Effector memory CD8-positive, alpha-beta T cell (primary cell): ENCODE measurements at regions not wholly inside any gene's neighbourhood (a gene's known extent, or its start where the extent isn't known, plus 50 kb on each side); places are given as distances from the start of the nearest gene placed in this dataset.

Experiments
- ATAC-seq: fragments of 150-1000 bp; cut with Tn5 transposase; replicated peaks from 2 replicates; pipeline ENCODE4 v1.10.0; 2021; ENCODE audit warnings: mild to moderate bottlenecking, moderate library complexity
- DNase-seq, 3 experiments: peaks; one replicate each; pipeline ENCODE4 v3.0.0; 2021
- H3K27ac Mint-ChIP-seq, 2 donors: one replicate each; pipeline ENCODE4 v1.8.0; 2022; ENCODE audit warnings: mild to moderate bottlenecking in 2 of 2, mixed read lengths in 2 of 2, moderate library complexity in 2 of 2
- H3K27me3 Mint-ChIP-seq, 2 donors: one replicate each; pipeline ENCODE4 v1.8.0; 2022; ENCODE audit warnings: mixed read lengths in 2 of 2
- H3K36me3 Mint-ChIP-seq: one replicate; pipeline ENCODE4 v1.8.0; 2022; ENCODE audit warnings: mild to moderate bottlenecking, moderate library complexity, mixed read lengths; ENCODE audit not compliant: insufficient read depth
- H3K4me1 Mint-ChIP-seq, 2 donors: one replicate each; pipeline ENCODE4 v1.8.0; 2022; ENCODE audit warnings: low read depth in 2 of 2, mixed read lengths in 2 of 2
- H3K4me3 Mint-ChIP-seq, 2 donors: one replicate each; pipeline ENCODE4 v1.8.0; 2022; ENCODE audit warnings: mild to moderate bottlenecking in 2 of 2, mixed read lengths in 2 of 2, moderate library complexity in 2 of 2
- H3K9me3 Mint-ChIP-seq, 2 donors: one replicate each; pipeline ENCODE4 v1.8.0; 2022; ENCODE audit warnings: mixed read lengths in 2 of 2

- H3K27ac Mint-ChIP-seq, result no peak overlapping the region
- H3K9me3 Mint-ChIP-seq, result no peaks in the 10 kb centered on the region
- DNase-seq (no peak), ATAC-seq (no peak)
- peaks cover 3% of the 10 kb centered on the region for H3K36me3 Mint-ChIP-seq
- H3K4me3 Mint-ChIP-seq, result no peak overlapping the region
- no peaks in the 10 kb centered on the region for H3K27me3 Mint-ChIP-seq
- peaks cover 17 to 27% of the 10 kb centered on the region in 2 donors for H3K4me1 Mint-ChIP-seq
Observed at GRCh38 chr12:75974323-75975187, 57.0 kb downstream of the PHLDA1 start.

GRCh38 chr12:75971253-75971652 lies 60.3 kb downstream of the PHLDA1 start:
- peaks cover 1 to 4% of the 10 kb centered on the region in 2 donors for H3K4me1 Mint-ChIP-seq
- H3K9me3 Mint-ChIP-seq, result no peaks in the 10 kb centered on the region
- DNase-seq, result no peak
- H3K4me3 Mint-ChIP-seq, result no peak overlapping the region
- no peak overlapping the region for H3K27ac Mint-ChIP-seq
- no peaks in the 10 kb centered on the region for H3K36me3 Mint-ChIP-seq
- no peak for ATAC-seq
- no peaks in the 10 kb centered on the region for H3K27me3 Mint-ChIP-seq

DNA sequence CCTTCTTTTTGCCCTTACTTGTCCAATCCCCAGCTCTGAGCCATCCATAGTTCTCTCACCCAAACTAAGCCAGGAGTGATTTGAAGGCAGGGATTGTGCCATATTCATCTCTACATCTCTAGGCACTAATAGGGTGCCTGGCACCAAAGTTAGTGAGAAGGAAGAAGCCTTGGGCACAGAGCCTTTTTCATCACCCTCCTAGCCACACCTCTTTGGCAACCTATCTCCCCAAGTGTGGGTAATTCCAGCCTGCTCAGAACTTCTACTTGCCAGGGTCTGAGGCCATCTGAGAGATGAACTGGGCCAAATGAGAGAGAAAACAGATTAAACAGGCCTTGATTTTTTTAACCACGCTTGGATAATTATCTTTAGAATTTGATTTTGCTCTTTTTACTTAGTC lies 61.3 kb downstream of the PHLDA1 start:
- Mint-ChIP-seq H3K4me1 (peaks cover 1 to 4% of the 10 kb centered on the region in 2 donors), H3K27me3 (no peaks in the 10 kb centered on the region), H3K9me3 (no peaks in the 10 kb centered on the region), H3K27ac (peak overlapping the region in 1 of 2 donors; percentile 60), H3K4me3 (no peak overlapping the region), H3K36me3 (no peaks in the 10 kb centered on the region)
- DNase-seq (no peak), ATAC-seq (no peak)

DNA sequence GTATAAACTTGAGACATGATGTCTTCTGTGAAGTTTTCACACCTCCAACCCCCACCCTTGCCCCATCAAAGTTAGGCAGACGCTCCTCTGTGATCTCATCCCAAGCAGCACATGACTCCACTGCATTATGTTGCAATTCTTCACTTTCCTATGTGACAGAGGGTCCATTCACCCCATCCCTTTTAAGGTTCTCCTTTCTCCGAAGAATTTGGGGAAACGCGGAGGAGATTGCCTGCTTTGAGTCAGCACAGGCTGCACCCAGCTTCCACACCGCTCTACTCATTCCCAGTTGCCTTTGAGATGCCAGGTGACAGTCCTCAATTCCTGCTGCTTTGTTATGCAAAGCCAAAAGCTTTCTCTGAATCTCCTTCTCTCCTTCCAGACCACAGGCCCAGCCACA lies 61.8 kb downstream of the PHLDA1 start:
- no peak for ATAC-seq
- peaks cover 1 to 4% of the 10 kb centered on the region in 2 donors for H3K4me1 Mint-ChIP-seq
- no peaks in the 10 kb centered on the region for H3K36me3 Mint-ChIP-seq

GRCh38 chr12:75965661-75966060 lies 65.9 kb downstream of the PHLDA1 start:
- DNase-seq, result no peak
- H3K9me3 Mint-ChIP-seq, result no peaks in the 10 kb centered on the region
- H3K36me3 Mint-ChIP-seq, result no peaks in the 10 kb centered on the region
- no peaks in the 10 kb centered on the region for H3K27me3 Mint-ChIP-seq
- no peak overlapping the region for H3K27ac Mint-ChIP-seq
- no peak overlapping the region for H3K4me3 Mint-ChIP-seq
- no peak for ATAC-seq
- peaks cover 1 to 12% of the 10 kb centered on the region in 2 donors for H3K4me1 Mint-ChIP-seq

More for the DNA sequence above, 61.8 kb downstream of the PHLDA1 start:
- DNase-seq, result no peak
- H3K9me3 Mint-ChIP-seq, result no peaks in the 10 kb centered on the region
- H3K4me3 Mint-ChIP-seq, result no peak overlapping the region
- no peaks in the 10 kb centered on the region for H3K27me3 Mint-ChIP-seq
- peak overlapping the region; percentile 35 to 60 for H3K27ac Mint-ChIP-seq

DNA sequence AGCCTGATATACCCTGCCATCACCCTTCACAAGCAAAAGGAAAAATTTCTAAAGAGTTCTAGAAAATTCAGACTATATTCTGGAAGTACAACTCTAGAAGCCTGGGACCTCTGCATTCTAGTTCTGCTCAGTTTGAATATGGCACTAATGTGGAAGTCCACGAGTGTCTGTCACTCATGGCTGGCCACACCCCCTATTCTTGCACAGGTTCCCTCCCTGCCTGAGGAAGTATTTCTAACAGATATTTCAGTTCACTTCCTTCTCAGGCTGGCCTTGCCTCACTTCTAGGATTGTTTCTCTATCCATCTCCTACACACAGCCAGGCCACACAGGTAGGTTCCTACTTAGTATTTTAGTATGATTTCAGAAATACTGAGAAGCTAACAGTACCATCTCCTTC lies 67.4 kb downstream of the PHLDA1 start:
- no peaks in the 10 kb centered on the region for H3K27me3 Mint-ChIP-seq
- H3K4me1 Mint-ChIP-seq, result peaks cover 8 to 18% of the 10 kb centered on the region in 2 donors
- no peak overlapping the region for H3K4me3 Mint-ChIP-seq
- H3K27ac Mint-ChIP-seq, result no peak overlapping the region
- H3K9me3 Mint-ChIP-seq, result no peaks in the 10 kb centered on the region
- no peaks in the 10 kb centered on the region for H3K36me3 Mint-ChIP-seq
- DNase-seq, result no peak
- peak; percentile 45 for ATAC-seq

- Mint-ChIP-seq H3K36me3 (no peaks in the 10 kb centered on the region), H3K27ac (no peak overlapping the region)
Observed at GRCh38 chr12:75961878-75962277, 69.7 kb downstream of the PHLDA1 start.

DNA sequence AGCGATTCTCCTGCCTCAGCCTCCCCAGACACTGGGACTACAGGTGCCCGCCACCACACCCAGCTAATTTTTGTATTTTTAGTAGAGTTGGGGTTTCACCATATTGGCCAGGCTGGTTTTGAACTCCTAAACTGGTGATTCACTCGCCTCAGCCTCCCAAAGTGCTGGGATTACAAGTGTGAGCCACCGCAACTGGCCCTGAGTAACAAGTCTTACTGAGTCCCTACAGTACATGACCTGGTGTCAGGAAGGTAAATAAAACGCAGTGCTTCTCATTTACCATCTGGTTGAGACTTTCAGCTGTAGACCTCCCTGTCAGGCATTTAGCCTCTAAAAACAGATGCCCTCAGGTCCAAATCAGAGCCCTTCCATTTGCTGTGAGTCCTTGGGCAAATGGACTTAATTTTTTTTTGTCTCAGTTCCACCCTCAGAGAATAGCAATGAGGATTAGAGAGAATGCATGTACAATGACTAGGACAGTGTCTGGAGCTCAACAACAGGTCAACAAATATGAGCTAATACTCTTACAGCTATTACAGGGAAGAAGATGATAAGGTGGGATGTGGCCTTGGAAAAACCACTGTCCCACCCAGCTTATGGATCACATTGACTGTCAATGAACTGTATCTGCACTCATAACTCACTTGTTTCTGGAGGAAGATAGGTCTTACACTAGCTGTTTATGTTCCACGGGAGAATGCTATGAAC lies 70.5 kb downstream of the PHLDA1 start:
- H3K27ac Mint-ChIP-seq, result no peak overlapping the region
- H3K4me3 Mint-ChIP-seq, result no peak overlapping the region
- H3K36me3 Mint-ChIP-seq, result no peaks in the 10 kb centered on the region
- H3K9me3 Mint-ChIP-seq, result no peaks in the 10 kb centered on the region
- ATAC-seq (no peak), DNase-seq (no peak)
- peaks cover 13 to 23% of the 10 kb centered on the region in 2 donors for H3K4me1 Mint-ChIP-seq
- H3K27me3 Mint-ChIP-seq, result no peaks in the 10 kb centered on the region

More at GRCh38 chr12:75961878-75962277, 69.7 kb downstream of the PHLDA1 start:
- H3K4me3 Mint-ChIP-seq, result no peak overlapping the region
- H3K27me3 Mint-ChIP-seq, result no peaks in the 10 kb centered on the region
- no peak for ATAC-seq
- DNase-seq, result no peak
- no peaks in the 10 kb centered on the region for H3K9me3 Mint-ChIP-seq
- peaks cover 13 to 23% of the 10 kb centered on the region in 2 donors for H3K4me1 Mint-ChIP-seq

GRCh38 chr12:75960086-75960910 lies 71.3 kb downstream of the PHLDA1 start:
- Mint-ChIP-seq H3K27ac (peak overlapping the region in 1 of 2 donors; percentile 25), H3K36me3 (no peaks in the 10 kb centered on the region)
- no peak for ATAC-seq

GRCh38 chr12:75959506-75959905 lies 72.1 kb downstream of the PHLDA1 start:
- Mint-ChIP-seq H3K9me3 (no peaks in the 10 kb centered on the region), H3K27ac (peak overlapping the region; percentile 25 to 26), H3K4me3 (no peak overlapping the region)

More at GRCh38 chr12:75960086-75960910, 71.3 kb downstream of the PHLDA1 start:
- Mint-ChIP-seq H3K4me1 (peaks cover 13 to 23% of the 10 kb centered on the region in 2 donors), H3K9me3 (no peaks in the 10 kb centered on the region), H3K27me3 (no peaks in the 10 kb centered on the region), H3K4me3 (no peak overlapping the region)
- no peak for DNase-seq

DNA sequence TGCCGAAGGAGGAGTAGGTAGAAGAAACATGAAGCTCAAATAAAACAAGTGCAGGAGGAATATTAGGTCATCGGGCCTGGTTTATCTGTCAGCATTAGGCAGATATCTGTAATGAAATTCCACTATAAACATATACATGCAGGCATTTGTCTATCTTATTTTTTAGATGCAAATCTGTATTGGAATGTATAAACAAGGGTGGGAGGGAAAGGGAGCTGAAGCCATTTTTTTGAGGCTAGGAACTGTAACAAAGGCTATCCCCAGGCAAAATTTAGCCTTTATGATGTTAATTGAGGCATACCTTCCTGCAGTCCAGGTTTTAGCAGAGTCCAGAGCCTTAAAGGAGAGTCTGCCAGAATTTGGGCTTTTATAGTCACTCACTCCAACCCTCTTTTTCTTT lies 72.5 kb downstream of the PHLDA1 start:
- no peaks in the 10 kb centered on the region for H3K27me3 Mint-ChIP-seq
- no peak overlapping the region for H3K4me3 Mint-ChIP-seq
- ATAC-seq (no peak), DNase-seq (no peak)
- peak overlapping the region; percentile 25 to 26 for H3K27ac Mint-ChIP-seq
- H3K4me1 Mint-ChIP-seq, result peaks cover 13 to 19% of the 10 kb centered on the region in 2 donors
- no peaks in the 10 kb centered on the region for H3K9me3 Mint-ChIP-seq
- H3K36me3 Mint-ChIP-seq, result no peaks in the 10 kb centered on the region

More at GRCh38 chr12:75959506-75959905, 72.1 kb downstream of the PHLDA1 start:
- Mint-ChIP-seq H3K27me3 (no peaks in the 10 kb centered on the region), H3K4me1 (peaks cover 13 to 23% of the 10 kb centered on the region in 2 donors), H3K36me3 (no peaks in the 10 kb centered on the region)
- ATAC-seq (no peak), DNase-seq (no peak)

DNA sequence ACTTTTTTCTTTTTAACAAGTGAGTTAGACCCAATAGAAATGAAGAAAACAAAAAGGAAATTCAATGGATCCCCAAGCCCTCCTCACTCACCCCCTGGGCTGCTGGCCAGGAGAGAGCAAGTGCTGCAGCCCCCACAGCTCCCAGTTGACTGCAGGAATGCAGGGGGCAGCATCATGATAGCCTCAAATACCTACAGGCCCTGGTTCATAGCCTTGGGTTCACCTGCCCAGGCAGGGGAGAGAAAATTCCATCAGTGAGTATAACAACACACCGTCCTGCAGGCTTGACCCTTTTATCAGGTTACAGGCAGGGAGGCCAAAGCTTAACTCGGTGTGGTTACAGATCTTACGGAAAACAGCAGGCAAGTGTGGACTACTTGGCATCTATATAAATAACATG lies 76.3 kb downstream of the PHLDA1 start:
- no peak overlapping the region for H3K4me3 Mint-ChIP-seq
- no peaks in the 10 kb centered on the region for H3K27me3 Mint-ChIP-seq
- no peaks in the 10 kb centered on the region for H3K36me3 Mint-ChIP-seq
- DNase-seq, result no peak
- H3K27ac Mint-ChIP-seq, result no peak overlapping the region
- peaks cover 13 to 15% of the 10 kb centered on the region in 2 donors for H3K4me1 Mint-ChIP-seq
- H3K9me3 Mint-ChIP-seq, result no peaks in the 10 kb centered on the region
- no peak for ATAC-seq

DNA sequence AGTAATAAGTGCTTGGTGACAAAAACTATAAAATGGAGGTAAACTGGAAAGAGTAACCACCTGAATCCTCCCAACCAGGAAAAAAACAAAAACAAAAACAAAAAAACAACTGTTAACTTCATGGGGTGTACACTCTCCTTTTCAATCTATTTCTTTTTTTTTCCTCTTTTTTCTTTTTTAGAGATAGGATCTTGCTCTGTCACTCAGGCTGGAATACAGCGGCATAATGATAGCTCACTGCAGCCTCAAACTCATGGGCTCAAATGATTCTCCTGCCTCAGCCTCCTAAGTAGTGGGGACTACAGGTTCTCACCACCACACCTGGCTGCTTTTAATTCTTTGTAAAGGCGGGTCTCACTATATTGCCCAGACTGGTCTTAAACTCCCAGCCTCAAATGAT lies 76.8 kb downstream of the PHLDA1 start:
- H3K27me3 Mint-ChIP-seq, result no peaks in the 10 kb centered on the region
- H3K4me1 Mint-ChIP-seq, result peaks cover 10% of the 10 kb centered on the region in 2 donors
- DNase-seq (no peak), ATAC-seq (no peak)
- no peaks in the 10 kb centered on the region for H3K36me3 Mint-ChIP-seq
- H3K4me3 Mint-ChIP-seq, result no peak overlapping the region
- H3K9me3 Mint-ChIP-seq, result no peaks in the 10 kb centered on the region
- no peak overlapping the region for H3K27ac Mint-ChIP-seq
